ENCODE measurements at regions not wholly inside any gene's neighbourhood (a gene's known extent, or its start where the extent isn't known, plus 50 kb on each side); places are given as distances from the start of the nearest gene placed in this dataset.
"Not testable (repeated sequence)": the region's sequence is repeated elsewhere in the genome, so short reads cannot be mapped to it uniquely, and the experiment has no call there.

GRCh38 chr6:167227984-167228383 is 63.1 kb upstream of the UNC93A start:
- Histone ChIP-seq H3K9me3 (no peaks in the 10 kb centered on the region), H3K27ac (no peak overlapping the region), H3K36me3 (no peaks in the 10 kb centered on the region), H3K4me1 (no peaks in the 10 kb centered on the region), H3K27me3 (no peaks in the 10 kb centered on the region), H3K9ac (ENCODE audit: low read depth in 2 of 2, low read length in 2 of 2) (no peak overlapping the region), H3K4me3 (no peak overlapping the region)
- DNase-seq: no peak
- intact Hi-C loops (cut with DNase I): no loop called here
- no peak for TF ChIP-seq CTCF (IDR thresholded peaks at IDR 0.05)

- H3K4me1 ChIP-seq: no peaks in the 10 kb centered on the region
These were observed 61.5 kb upstream of the UNC93A start for GRCh38 chr6:167229586-167229985.

GRCh38 chr6:167230288-167230687 is 60.8 kb upstream of the UNC93A start:
- H3K36me3 ChIP-seq: no peaks in the 10 kb centered on the region
- DNase-seq: no peak
- H3K9me3 ChIP-seq: no peaks in the 10 kb centered on the region
- no peak overlapping the region for H3K4me3 ChIP-seq
- no peaks in the 10 kb centered on the region for H3K27me3 ChIP-seq
- intact Hi-C loops (cut with DNase I): no loop called here
- TF ChIP-seq CTCF (IDR thresholded peaks at IDR 0.05): no peak
- H3K4me1 ChIP-seq: no peaks in the 10 kb centered on the region
- no peak overlapping the region for H3K9ac ChIP-seq (ENCODE audit: low read depth in 2 of 2, low read length in 2 of 2)
- H3K27ac ChIP-seq: no peak overlapping the region

More at GRCh38 chr6:167229586-167229985, 61.5 kb upstream of the UNC93A start:
- Histone ChIP-seq H3K4me3 (no peak overlapping the region), H3K9me3 (no peaks in the 10 kb centered on the region), H3K27ac (no peak overlapping the region), H3K36me3 (no peaks in the 10 kb centered on the region), H3K9ac (ENCODE audit: low read depth in 2 of 2, low read length in 2 of 2) (no peak overlapping the region), H3K27me3 (no peaks in the 10 kb centered on the region)
- intact Hi-C loops (cut with DNase I): no loop called here
- no peak for TF ChIP-seq CTCF (IDR thresholded peaks at IDR 0.05)
- DNase-seq: no peak

- Histone ChIP-seq H3K27me3 (no peaks in the 10 kb centered on the region), H3K4me1 (no peaks in the 10 kb centered on the region), H3K9ac (ENCODE audit: low read depth in 2 of 2, low read length in 2 of 2) (no peak overlapping the region), H3K36me3 (no peaks in the 10 kb centered on the region), H3K4me3 (no peak overlapping the region), H3K27ac (no peak overlapping the region), H3K9me3 (no peaks in the 10 kb centered on the region)
- intact Hi-C loops (cut with DNase I): no loop called here
- DNase-seq: no peak
- TF ChIP-seq CTCF (IDR thresholded peaks at IDR 0.05): no peak
These were observed 58.8 kb upstream of the UNC93A start for GRCh38 chr6:167232356-167232755.

GRCh38 chr6:167233490-167233889 is 57.6 kb upstream of the UNC93A start:
- Histone ChIP-seq H3K27ac (no peak overlapping the region), H3K9me3 (no peaks in the 10 kb centered on the region), H3K36me3 (no peaks in the 10 kb centered on the region), H3K27me3 (no peaks in the 10 kb centered on the region), H3K4me1 (no peaks in the 10 kb centered on the region), H3K4me3 (no peak overlapping the region), H3K9ac (ENCODE audit: low read depth in 2 of 2, low read length in 2 of 2) (no peak overlapping the region)
- DNase-seq: no peak
- intact Hi-C loops (cut with DNase I): no loop called here
- no peak for TF ChIP-seq CTCF (IDR thresholded peaks at IDR 0.05)

GRCh38 chr6:167234576-167234975 is 56.5 kb upstream of the UNC93A start:
- DNase-seq; intact Hi-C loops (cut with DNase I): not testable (repeated sequence)

More at GRCh38 chr6:167234576-167234975, 56.5 kb upstream of the UNC93A start:
- H3K4me3 ChIP-seq; H3K4me1 ChIP-seq; H3K9ac ChIP-seq (ENCODE audit: low read depth in 2 of 2, low read length in 2 of 2); H3K36me3 ChIP-seq; H3K27me3 ChIP-seq; H3K9me3 ChIP-seq; H3K27ac ChIP-seq: not testable (repeated sequence)

All from colonic mucosa (tissue), 4 donors.